Left ventricle myocardium inferior (tissue), 1 donor: ENCODE measurements at regions not wholly inside any gene's neighbourhood (a gene's known extent, or its start where the extent isn't known, plus 50 kb on each side); places are given as distances from the start of the nearest gene placed in this dataset.

Experiments used
- DNase-seq: peaks from one replicate; pipeline ENCODE4 v3.0.0-alpha.2; 2020
- H3K27ac ChIP-seq: fragments of 200-600 bp; replicated peaks from 2 replicates; pipeline ENCODE4 v1.8.0; 2021
- H3K27me3 ChIP-seq: fragments of 200-600 bp; 2 replicates; pipeline ENCODE4 v1.8.0; 2021; ENCODE audit warnings: low read depth
- H3K36me3 ChIP-seq: fragments of 200-600 bp; 2 replicates; pipeline ENCODE4 v1.8.0; 2021
- H3K4me1 ChIP-seq: fragments of 200-600 bp; 2 replicates; pipeline ENCODE4 v1.8.0; 2021
- H3K4me3 ChIP-seq: fragments of 200-600 bp; 2 replicates; pipeline ENCODE4 v1.8.0; 2021; ENCODE audit warnings: mild to moderate bottlenecking, moderate library complexity
- H3K9me3 ChIP-seq: fragments of 200-600 bp; replicated peaks from 2 replicates; pipeline ENCODE4 v1.8.0; 2021
- CTCF ChIP-seq: fragments of 200-600 bp; IDR thresholded peaks from 2 replicates; pipeline ENCODE4 v1.8.0; 2021; ENCODE audit warnings: antibody characterized with exemption, mild to moderate bottlenecking, borderline replicate concordance
- intact Hi-C: fragments of 100-400 bp; cut with micrococcal nuclease; formaldehyde crosslinking; loops from one replicate; pipeline ENCODE4 v1.11.0; 2022
- donor health status: DM: no; HTN: yes; CAD: no; lungs with severe emphysema.

GRCh38 chr12:31865023-31865422, 94.2 kb upstream of the RESF1 start:
- no peaks in the 10 kb centered on the region for H3K36me3 ChIP-seq
- no peak for TF ChIP-seq CTCF
- H3K27me3 ChIP-seq = no peaks in the 10 kb centered on the region
- peak; percentile 14 for DNase-seq
- peak overlapping the region; percentile 34 for H3K27ac ChIP-seq
- H3K9me3 ChIP-seq = no peaks in the 10 kb centered on the region
- peaks cover 9% of the 10 kb centered on the region for H3K4me1 ChIP-seq
- intact Hi-C loops = no loop called here
- no peak overlapping the region for H3K4me3 ChIP-seq

GRCh38 chr12:31861360-31861759, 97.9 kb upstream of the RESF1 start:
- Histone ChIP-seq H3K4me1 (no peaks in the 10 kb centered on the region), H3K27ac (no peak overlapping the region), H3K4me3 (no peak overlapping the region), H3K36me3 (no peaks in the 10 kb centered on the region), H3K27me3 (no peaks in the 10 kb centered on the region), H3K9me3 (no peaks in the 10 kb centered on the region)
- DNase-seq = no peak
- intact Hi-C loops = no loop called here
- TF ChIP-seq CTCF = no peak

- Histone ChIP-seq H3K4me1 (no peaks in the 10 kb centered on the region), H3K9me3 (no peaks in the 10 kb centered on the region), H3K4me3 (no peak overlapping the region), H3K36me3 (no peaks in the 10 kb centered on the region), H3K27me3 (no peaks in the 10 kb centered on the region), H3K27ac (no peak overlapping the region)
- no peak for DNase-seq
- no peak for TF ChIP-seq CTCF
- intact Hi-C loops = no loop called here
These were observed 98.8 kb upstream of the RESF1 start for GRCh38 chr12:31860401-31860800.

- TF ChIP-seq CTCF = no peak
- no peaks in the 10 kb centered on the region for H3K9me3 ChIP-seq
- H3K4me3 ChIP-seq = no peak overlapping the region
- no peak for DNase-seq
- H3K27ac ChIP-seq = peak overlapping the region; percentile 15
- no peaks in the 10 kb centered on the region for H3K27me3 ChIP-seq
- intact Hi-C loops = no loop called here
- H3K4me1 ChIP-seq = no peaks in the 10 kb centered on the region
- no peaks in the 10 kb centered on the region for H3K36me3 ChIP-seq
These were observed 99.8 kb upstream of the RESF1 start for GRCh38 chr12:31859232-31859977.

GRCh38 chr12:31855427-31855826, 103.8 kb upstream of the RESF1 start:
- H3K27me3 ChIP-seq = no peaks in the 10 kb centered on the region
- H3K36me3 ChIP-seq = no peaks in the 10 kb centered on the region
- no peak overlapping the region for H3K4me3 ChIP-seq
- no peak for DNase-seq
- peaks cover 17% of the 10 kb centered on the region for H3K9me3 ChIP-seq
- TF ChIP-seq CTCF = no peak
- H3K27ac ChIP-seq = no peak overlapping the region
- intact Hi-C loops = no loop called here
- peaks cover 5% of the 10 kb centered on the region for H3K4me1 ChIP-seq
